GM10266 (cell line): ENCODE measurements at regions not wholly inside any gene's neighbourhood (a gene's known extent, or its start where the extent isn't known, plus 50 kb on each side); places are given as distances from the start of the nearest gene placed in this dataset.

Experiments
- DNase-seq: peaks from one replicate; pipeline ENCODE4 v3.0.0; 2012; ENCODE audit errors: extremely low spot score
- TF ChIP-seq, protein P1 (sequence below): IDR thresholded peaks from 2 replicates; pipeline ENCODE4 v1.5.1; 2012; ENCODE audit warnings: mild to moderate bottlenecking, low read depth; ENCODE audit not compliant: control insufficient read depth, insufficient read depth; ENCODE audit errors: missing control alignments

GRCh38 chr16:87141402-87141801 is 175.8 kb downstream of the C16orf95 start:
- DNase-seq: no peak
- TF ChIP-seq, protein P1, sequence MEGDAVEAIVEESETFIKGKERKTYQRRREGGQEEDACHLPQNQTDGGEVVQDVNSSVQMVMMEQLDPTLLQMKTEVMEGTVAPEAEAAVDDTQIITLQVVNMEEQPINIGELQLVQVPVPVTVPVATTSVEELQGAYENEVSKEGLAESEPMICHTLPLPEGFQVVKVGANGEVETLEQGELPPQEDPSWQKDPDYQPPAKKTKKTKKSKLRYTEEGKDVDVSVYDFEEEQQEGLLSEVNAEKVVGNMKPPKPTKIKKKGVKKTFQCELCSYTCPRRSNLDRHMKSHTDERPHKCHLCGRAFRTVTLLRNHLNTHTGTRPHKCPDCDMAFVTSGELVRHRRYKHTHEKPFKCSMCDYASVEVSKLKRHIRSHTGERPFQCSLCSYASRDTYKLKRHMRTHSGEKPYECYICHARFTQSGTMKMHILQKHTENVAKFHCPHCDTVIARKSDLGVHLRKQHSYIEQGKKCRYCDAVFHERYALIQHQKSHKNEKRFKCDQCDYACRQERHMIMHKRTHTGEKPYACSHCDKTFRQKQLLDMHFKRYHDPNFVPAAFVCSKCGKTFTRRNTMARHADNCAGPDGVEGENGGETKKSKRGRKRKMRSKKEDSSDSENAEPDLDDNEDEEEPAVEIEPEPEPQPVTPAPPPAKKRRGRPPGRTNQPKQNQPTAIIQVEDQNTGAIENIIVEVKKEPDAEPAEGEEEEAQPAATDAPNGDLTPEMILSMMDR: no peak

DNA sequence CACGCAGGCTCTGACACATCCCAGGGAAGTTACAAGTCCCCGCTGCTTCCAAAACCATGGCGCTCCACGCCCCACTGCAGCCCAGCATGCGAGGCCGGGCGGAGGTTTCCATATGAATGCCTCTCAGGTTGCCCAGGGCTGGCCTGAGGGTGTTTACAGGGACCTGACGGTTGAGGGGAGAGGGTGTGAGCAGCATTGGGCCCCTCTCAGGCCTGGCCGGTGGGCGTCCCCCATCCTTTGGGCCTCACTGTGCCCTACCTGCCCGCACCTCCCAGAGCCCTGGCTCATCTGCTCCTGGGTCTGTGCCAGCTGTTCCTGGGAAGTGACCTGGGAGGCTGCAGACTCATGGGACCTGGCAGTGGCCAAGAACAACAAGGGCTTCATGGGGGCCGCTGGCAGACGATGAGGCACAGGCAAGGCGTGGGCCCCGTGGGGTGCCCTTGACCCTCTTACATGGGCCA is 173.5 kb downstream of the C16orf95 start:
- DNase-seq: no peak
- TF ChIP-seq, protein P1: no peak

GRCh38 chr16:87144232-87144631 is 173.0 kb downstream of the C16orf95 start:
- TF ChIP-seq, protein P1: no peak

DNA sequence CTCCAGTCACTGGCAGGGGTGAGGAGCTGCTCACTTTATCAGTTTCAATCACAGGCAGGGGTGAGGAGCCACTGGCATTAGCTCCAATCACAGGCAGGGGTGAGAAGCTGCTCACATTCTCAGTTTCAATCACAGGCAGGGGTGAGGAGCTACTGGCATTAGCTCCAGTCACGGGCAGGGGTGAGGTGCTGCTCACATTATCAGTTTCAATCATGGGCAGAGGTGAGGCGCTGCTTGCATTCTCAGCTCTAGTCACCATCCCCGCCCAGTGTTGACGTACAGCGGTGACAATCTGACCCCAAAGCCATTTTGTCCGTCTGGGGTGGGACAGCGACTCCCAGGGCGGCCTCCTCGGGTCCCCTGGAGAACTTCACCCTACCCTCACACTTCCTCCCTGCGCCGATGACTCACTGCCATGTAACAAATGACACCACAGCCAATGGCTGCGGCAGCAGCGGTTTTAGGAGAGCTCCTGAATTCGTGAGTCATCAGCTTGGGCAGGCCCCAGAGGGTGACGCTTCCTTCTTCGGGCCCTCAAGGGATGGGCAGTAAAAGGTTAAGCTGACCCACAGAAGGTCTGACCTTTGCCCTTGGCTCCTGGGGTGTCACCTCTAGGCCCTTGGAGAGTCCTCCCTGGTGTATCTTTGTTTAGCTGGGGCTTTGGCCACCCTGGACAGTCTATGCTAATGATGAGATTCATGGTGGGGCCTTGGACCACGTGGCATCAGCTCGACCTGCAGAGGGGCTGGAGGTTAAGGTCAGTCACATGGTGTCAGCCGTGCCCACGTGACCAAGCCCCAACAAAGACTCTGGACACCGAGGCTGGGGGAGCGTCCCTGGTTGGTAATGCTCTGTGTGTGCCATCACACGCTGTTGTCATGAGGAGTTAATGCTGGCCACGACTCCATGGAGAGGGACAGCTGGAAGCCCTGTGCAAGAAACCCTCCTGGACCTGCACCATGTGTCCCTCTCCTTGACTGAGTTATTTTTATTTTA is 171.7 kb downstream of the C16orf95 start:
- DNase-seq: no peak
- TF ChIP-seq, protein P1: no peak

More at GRCh38 chr16:87144232-87144631, 173.0 kb downstream of the C16orf95 start:
- DNase-seq: no peak

- DNase-seq: no peak
- TF ChIP-seq, protein P1: no peak
These were observed 170.5 kb downstream of the C16orf95 start for GRCh38 chr16:87146676-87147075.

DNA sequence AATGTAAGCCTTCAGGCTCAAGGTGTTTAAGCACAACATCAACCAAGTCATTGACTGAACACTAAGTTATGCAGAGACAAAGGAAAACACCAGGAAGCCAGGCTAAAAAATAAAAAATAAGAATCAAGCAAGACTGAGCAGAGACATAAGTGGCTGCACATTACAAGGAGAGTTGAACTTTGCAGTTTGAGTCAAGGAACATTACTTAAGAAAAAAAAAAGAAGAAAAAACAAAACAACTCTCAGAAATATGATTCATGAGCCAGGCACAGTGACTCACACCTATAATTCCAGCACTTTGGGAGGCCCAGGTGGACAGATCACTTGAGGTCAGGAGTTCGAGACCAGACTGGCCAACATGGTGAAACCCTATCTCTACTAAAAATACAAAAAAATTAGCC is 168.1 kb downstream of the C16orf95 start:
- no peak for DNase-seq
- TF ChIP-seq, protein P1: no peak

- DNase-seq: no peak
- TF ChIP-seq, protein P1: no peak
These were observed 166.9 kb downstream of the C16orf95 start for GRCh38 chr16:87150262-87150661.
